ENCODE measurements at regions not wholly inside any gene's neighbourhood (a gene's known extent, or its start where the extent isn't known, plus 50 kb on each side); places are given as distances from the start of the nearest gene placed in this dataset.

DNA sequence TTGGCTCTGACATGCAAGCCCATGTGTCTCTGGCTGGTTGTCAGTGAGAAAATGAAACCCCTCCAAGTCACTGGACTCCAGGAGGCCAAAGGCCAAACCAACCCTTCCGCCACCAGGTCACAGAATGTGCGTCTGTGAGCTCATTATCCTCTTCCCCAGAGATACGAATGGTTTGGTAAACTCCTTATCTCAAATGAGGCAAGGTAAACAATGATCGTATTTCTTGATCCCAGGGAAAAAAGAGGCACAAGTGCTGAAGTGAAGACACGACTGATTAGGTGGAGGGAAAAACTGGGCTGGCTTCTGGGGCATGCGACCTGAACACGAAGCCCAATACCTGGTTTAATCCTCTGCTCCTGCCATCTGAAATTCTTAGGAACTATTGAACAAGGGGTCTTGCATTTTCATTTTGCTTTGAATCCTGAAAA is 70.6 kb upstream of the ARID5B start:
- H3K27me3 Mint-ChIP-seq, result no peaks in the 10 kb centered on the region
- POLR2A ChIA-PET, result no interaction called here

DNA sequence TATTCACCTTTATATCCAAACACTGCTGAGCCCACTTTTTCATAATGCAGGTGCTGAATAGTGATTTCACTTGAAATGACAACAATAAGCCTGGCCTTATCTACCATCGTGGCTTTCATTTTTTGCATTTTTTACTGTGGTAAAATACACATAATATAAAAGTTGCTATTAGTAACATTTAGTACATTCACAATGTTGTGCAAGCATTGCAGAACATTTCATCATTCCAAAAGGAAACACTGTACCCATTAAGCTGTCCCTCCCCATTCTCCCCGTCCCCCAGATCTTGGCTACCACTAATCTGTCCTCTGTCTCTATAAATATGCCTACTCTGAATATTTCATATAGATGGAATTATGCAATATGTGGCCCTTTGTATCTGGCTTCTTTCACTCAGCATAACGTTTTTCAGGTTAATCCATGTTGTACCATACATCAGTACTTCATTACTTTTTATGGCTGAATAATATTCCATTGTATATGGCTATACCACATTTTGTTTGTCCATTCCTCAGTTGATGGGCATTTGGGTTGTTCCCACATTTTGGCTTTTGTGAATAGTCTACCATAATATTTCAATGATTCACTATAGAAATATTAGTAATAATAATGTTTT is 68.5 kb upstream of the ARID5B start:
- intact Hi-C loops (cut with micrococcal nuclease), result no loop called here
- ChIA-PET CTCF (no interaction called here), POLR2A (no interaction called here)
- Mint-ChIP-seq H3K27me3 (no peaks in the 10 kb centered on the region), H3K36me3 (ENCODE audit: low read depth) (no peaks in the 10 kb centered on the region), H3K4me3 (no peak overlapping the region), H3K27ac (no peak overlapping the region), H3K4me1 (no peaks in the 10 kb centered on the region), H3K9me3 (peaks cover 2% of the 10 kb centered on the region)
- ATAC-seq (ENCODE audit: low read depth) (no peak), DNase-seq (no peak)
- TF ChIP-seq, protein P1, sequence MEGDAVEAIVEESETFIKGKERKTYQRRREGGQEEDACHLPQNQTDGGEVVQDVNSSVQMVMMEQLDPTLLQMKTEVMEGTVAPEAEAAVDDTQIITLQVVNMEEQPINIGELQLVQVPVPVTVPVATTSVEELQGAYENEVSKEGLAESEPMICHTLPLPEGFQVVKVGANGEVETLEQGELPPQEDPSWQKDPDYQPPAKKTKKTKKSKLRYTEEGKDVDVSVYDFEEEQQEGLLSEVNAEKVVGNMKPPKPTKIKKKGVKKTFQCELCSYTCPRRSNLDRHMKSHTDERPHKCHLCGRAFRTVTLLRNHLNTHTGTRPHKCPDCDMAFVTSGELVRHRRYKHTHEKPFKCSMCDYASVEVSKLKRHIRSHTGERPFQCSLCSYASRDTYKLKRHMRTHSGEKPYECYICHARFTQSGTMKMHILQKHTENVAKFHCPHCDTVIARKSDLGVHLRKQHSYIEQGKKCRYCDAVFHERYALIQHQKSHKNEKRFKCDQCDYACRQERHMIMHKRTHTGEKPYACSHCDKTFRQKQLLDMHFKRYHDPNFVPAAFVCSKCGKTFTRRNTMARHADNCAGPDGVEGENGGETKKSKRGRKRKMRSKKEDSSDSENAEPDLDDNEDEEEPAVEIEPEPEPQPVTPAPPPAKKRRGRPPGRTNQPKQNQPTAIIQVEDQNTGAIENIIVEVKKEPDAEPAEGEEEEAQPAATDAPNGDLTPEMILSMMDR (IDR thresholded peaks at IDR 0.05), result no peak

More for the DNA sequence above, 70.6 kb upstream of the ARID5B start:
- intact Hi-C loops (cut with micrococcal nuclease), result no loop called here
- no peak for DNase-seq
- no peak for ATAC-seq (ENCODE audit: low read depth)
- CTCF ChIA-PET, result interaction anchor here (1.9 kb wide), 1 partner anchor 80 kb away, joined by 5 read pairs; no protein-coding TSS in a partner anchor
- TF ChIP-seq, protein P1 (IDR thresholded peaks at IDR 0.05), result no peak
- H3K4me3 Mint-ChIP-seq, result no peak overlapping the region
- no peaks in the 10 kb centered on the region for H3K36me3 Mint-ChIP-seq (ENCODE audit: low read depth)
- H3K27ac Mint-ChIP-seq, result no peak overlapping the region
- H3K4me1 Mint-ChIP-seq, result no peaks in the 10 kb centered on the region
- peaks cover 2% of the 10 kb centered on the region for H3K9me3 Mint-ChIP-seq

DNA sequence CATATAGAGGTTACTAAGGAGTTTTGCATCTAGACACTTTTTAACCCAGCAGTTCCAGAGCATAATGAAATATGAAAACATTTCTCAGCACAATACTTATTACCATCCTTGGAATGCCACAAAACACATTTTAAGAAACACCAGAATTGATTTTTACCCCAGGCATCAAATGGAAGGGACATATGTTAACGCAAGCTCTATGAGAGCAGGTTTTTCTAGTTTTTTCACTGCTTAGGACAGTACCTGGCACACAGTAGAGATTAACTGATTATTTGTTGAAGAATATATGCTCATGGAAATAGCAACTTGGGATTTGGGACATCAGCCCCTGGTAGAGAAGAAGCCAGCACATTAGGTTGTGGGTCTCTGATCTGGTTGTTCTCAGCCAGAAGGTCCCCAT is 67.0 kb upstream of the ARID5B start:
- Mint-ChIP-seq H3K27ac (no peak overlapping the region), H3K27me3 (no peaks in the 10 kb centered on the region), H3K36me3 (ENCODE audit: low read depth) (no peaks in the 10 kb centered on the region), H3K4me1 (no peaks in the 10 kb centered on the region), H3K4me3 (no peak overlapping the region), H3K9me3 (peaks cover 2% of the 10 kb centered on the region)
- no peak for DNase-seq
- no peak for ATAC-seq (ENCODE audit: low read depth)
- TF ChIP-seq, protein P1 (IDR thresholded peaks at IDR 0.05), result no peak
- intact Hi-C loops (cut with micrococcal nuclease), result no loop called here
- CTCF ChIA-PET, result interaction anchor here (1.0 to 2.1 kb wide), 3 partner anchors 36 to 694 kb away, joined by 3 to 7 read pairs (median 7); no protein-coding TSS in a partner anchor
- POLR2A ChIA-PET, result no interaction called here

DNA sequence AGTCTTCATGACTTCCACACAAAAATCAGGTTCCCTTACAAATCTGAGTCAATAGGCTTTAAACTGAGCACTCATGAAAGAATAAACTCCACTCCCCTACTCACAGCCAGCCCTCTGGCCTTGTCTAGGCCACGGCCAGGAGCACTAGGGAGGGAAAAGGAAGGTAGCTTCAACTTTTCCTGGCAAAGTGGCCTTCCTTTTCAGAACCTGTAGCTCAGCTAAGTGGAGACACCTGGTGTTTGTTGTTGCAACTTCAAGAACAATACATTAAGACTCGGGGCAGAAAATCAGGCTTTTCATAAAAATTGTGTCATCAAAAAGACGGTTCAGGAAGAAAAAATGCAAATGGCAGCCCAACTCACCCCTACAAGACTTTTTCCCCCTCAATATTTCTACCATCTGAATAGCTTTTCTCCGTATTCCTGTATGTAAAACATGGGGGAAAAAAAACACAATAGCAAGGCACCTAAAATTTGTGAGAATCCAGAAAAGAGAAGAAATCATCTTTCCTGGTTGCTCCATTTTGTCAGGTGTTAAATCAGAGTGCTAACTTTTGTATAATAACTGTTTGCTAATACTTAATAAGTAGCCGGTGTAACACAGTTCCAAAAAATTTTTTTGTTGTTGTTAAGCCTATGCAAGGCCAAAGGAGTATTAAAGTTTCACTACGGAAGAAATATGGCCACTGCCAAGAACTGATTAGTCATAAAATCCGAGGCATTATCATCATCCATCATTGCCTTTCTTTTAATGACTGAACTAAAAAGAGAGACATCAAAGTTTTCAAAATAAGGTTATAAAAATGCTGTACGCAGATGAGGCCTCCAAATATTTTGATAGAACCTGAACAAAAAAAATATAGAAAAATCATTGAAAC is 66.2 kb upstream of the ARID5B start:
- ATAC-seq (ENCODE audit: low read depth), result no peak
- Mint-ChIP-seq H3K9me3 (peaks cover 2% of the 10 kb centered on the region), H3K27ac (no peak overlapping the region), H3K36me3 (ENCODE audit: low read depth) (no peaks in the 10 kb centered on the region), H3K27me3 (no peaks in the 10 kb centered on the region), H3K4me3 (no peak overlapping the region), H3K4me1 (no peaks in the 10 kb centered on the region)
- ChIA-PET POLR2A (no interaction called here), CTCF (interaction anchor here (1.0 to 2.1 kb wide), 3 partner anchors 37 to 695 kb away, joined by 3 to 7 read pairs (median 7); no protein-coding TSS in a partner anchor)
- TF ChIP-seq, protein P1 (IDR thresholded peaks at IDR 0.05), result no peak
- no peak for DNase-seq
- intact Hi-C loops (cut with micrococcal nuclease), result loop anchor here (1.0 kb wide), 3 partner anchors 84 to 1019 kb away; no protein-coding TSS in a partner anchor
